ENCODE measurements at regions not wholly inside any gene's neighbourhood (a gene's known extent, or its start where the extent isn't known, plus 50 kb on each side); places are given as distances from the start of the nearest gene placed in this dataset.

DNA sequence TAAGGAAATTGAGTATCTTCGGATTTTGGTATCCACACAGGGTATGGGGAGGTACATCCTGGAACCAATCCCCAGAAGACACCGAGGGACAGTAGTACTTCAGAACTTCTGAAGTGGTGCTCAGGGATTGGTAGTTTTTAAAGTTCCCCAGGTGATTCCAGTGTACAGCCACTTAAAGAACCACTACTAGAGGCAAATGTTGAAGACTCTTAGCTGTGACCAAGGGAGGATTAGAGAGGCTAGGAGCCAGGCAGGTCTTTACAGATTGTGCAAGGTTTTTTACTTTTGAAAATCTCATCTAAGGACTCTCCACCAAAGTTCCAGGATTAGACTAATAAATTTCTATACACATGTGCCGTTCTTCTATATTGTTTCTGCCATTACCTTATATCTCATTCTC is 52.9 kb upstream of the GLS start:
- H3K27me3 ChIP-seq (replicated peaks in 1 of 2; ENCODE audit: control insufficient read depth in 2 of 2, insufficient read depth in 2 of 2, low read length in 1 of 2) = no peaks in the 10 kb centered on the region
- H3K36me3 ChIP-seq (ENCODE audit: control insufficient read depth in 2 of 2, insufficient read depth in 2 of 2, low read length in 1 of 2) = no peaks in the 10 kb centered on the region
- RAD21 ChIA-PET (ENCODE audit: unreplicated experiment) = no interaction called here
- H3K9ac ChIP-seq (ENCODE audit: control insufficient read depth, insufficient read depth, low read length) = no peak overlapping the region
- no peak overlapping the region for H3K4me3 ChIP-seq
- SMC1A ChIA-PET (ENCODE audit: uncharacterized antibody, unreplicated experiment) = interaction anchor here (1.6 kb wide), 1 partner anchor 22 kb away, joined by 3 read pairs; no protein-coding TSS in a partner anchor
- ATAC-seq (no peak), FAIRE-seq (no peak), DNase-seq (ENCODE audit: low read depth, low spot score) (no peak)
- no peak overlapping the region for H2AFZ ChIP-seq (ENCODE audit: control insufficient read depth, low read depth, low read length)
- H4K20me1 ChIP-seq (ENCODE audit: control insufficient read depth, insufficient read depth) = no peaks in the 10 kb centered on the region
- in situ Hi-C loops (cut with MboI) = no loop called here
- BruUV-seq (replicated peaks) = no TSS peak
- H3K4me1 ChIP-seq (ENCODE audit: control insufficient read depth, insufficient read depth, low read length) = no peaks in the 10 kb centered on the region
- no peaks in the 10 kb centered on the region for H3K79me2 ChIP-seq (ENCODE audit: control insufficient read depth, insufficient read depth, low read length)
- POLR2A ChIA-PET = no interaction called here
- WGBS (ENCODE audit: insufficient coverage, insufficient replicate concordance, low lambda C conversion rate, missing lambda C conversion rate) = 40% methylated on average over 3 of the region's 3 CpGs
- H3K4me2 ChIP-seq (ENCODE audit: control insufficient read depth, insufficient read depth) = no peak overlapping the region
- H3K27ac ChIP-seq (ENCODE audit: control insufficient read depth, insufficient read depth) = no peak overlapping the region
- CTCF ChIA-PET = interaction anchor here (2.0 kb wide), 2 partner anchors 9 to 13 kb away, joined by 4 to 6 read pairs; no protein-coding TSS in a partner anchor
- TF ChIP-seq ZNF207 (IDR thresholded peaks at IDR 0.05; ENCODE audit: borderline replicate concordance) (no peak), MXI1 (IDR thresholded peaks at IDR 0.05; ENCODE audit: low read depth, low read length) (no peak), MTA3 (IDR thresholded peaks at IDR 0.05; ENCODE audit: borderline replicate concordance, low read length) (no peak), MTA2 (IDR thresholded peaks at IDR 0.05; ENCODE audit: low read depth) (no peak)
- intact Hi-C loops (cut with micrococcal nuclease; ENCODE audit: unreplicated experiment) = no loop called here
- H3K9me3 ChIP-seq (replicated peaks; ENCODE audit: control insufficient read depth, insufficient read depth, low read length) = no peaks in the 10 kb centered on the region

DNA sequence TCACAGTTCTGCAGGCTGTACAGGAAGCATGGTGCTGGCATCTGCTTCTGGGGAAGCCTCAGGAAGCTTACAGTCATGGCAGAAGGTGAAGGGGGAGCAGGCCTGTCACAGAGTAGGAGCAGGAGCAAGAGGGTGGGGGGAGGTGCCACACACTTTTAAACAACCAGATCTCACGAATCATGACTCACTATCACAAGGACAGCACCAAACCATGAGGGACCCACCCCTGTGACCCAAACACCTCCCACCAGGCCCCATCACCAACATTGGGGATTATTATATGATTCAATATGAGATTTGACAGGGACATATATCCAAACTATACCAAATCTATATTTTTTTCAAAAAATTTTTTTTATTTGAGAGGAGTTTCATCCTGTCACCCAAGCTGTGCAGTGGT is 51.0 kb upstream of the GLS start:
- 100% methylated on average over 1 of the region's 1 CpG for WGBS (ENCODE audit: insufficient coverage, insufficient replicate concordance, low lambda C conversion rate, missing lambda C conversion rate)
- RAD21 ChIA-PET (ENCODE audit: unreplicated experiment) = interaction anchor here (1.1 kb wide), 1 partner anchor 21 kb away, joined by 3 read pairs; no protein-coding TSS in a partner anchor
- TF ChIP-seq, protein P1, sequence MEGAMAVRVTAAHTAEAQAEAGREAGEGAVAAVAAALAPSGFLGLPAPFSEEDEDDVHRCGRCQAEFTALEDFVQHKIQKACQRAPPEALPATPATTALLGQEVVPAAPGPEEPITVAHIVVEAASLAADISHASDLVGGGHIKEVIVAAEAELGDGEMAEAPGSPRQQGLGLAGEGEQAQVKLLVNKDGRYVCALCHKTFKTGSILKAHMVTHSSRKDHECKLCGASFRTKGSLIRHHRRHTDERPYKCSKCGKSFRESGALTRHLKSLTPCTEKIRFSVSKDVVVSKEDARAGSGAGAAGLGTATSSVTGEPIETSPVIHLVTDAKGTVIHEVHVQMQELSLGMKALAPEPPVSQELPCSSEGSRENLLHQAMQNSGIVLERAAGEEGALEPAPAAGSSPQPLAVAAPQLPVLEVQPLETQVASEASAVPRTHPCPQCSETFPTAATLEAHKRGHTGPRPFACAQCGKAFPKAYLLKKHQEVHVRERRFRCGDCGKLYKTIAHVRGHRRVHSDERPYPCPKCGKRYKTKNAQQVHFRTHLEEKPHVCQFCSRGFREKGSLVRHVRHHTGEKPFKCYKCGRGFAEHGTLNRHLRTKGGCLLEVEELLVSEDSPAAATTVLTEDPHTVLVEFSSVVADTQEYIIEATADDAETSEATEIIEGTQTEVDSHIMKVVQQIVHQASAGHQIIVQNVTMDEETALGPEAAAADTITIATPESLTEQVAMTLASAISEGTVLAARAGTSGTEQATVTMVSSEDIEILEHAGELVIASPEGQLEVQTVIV (IDR thresholded peaks at IDR 0.05; ENCODE audit: borderline replicate concordance, partially characterized antibody) = no peak
- TF ChIP-seq, protein P2, sequence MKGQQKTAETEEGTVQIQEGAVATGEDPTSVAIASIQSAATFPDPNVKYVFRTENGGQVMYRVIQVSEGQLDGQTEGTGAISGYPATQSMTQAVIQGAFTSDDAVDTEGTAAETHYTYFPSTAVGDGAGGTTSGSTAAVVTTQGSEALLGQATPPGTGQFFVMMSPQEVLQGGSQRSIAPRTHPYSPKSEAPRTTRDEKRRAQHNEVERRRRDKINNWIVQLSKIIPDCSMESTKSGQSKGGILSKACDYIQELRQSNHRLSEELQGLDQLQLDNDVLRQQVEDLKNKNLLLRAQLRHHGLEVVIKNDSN (IDR thresholded peaks at IDR 0.05; ENCODE audit: borderline replicate concordance, extremely low read length, insufficient read depth, low read depth, low read length) = no peak
- TF ChIP-seq CHD1 (IDR thresholded peaks at IDR 0.05; ENCODE audit: low read depth, low read length) (no peak), ASH2L (IDR thresholded peaks at IDR 0.05; ENCODE audit: borderline replicate concordance, low read depth) (no peak), POU2F2 (IDR thresholded peaks at IDR 0.05; ENCODE audit: borderline replicate concordance, low read depth, low read length) (no peak), CBX3 (IDR thresholded peaks at IDR 0.05; ENCODE audit: borderline replicate concordance, low read depth) (no peak), RBBP5 (conservative IDR thresholded peaks at IDR 0.05) (no peak), HDAC2 (IDR thresholded peaks at IDR 0.05) (no peak), ZNF384 (IDR thresholded peaks at IDR 0.05; ENCODE audit: borderline replicate concordance, low read depth, low read length) (no peak)
- TF ChIP-seq, protein P3, sequence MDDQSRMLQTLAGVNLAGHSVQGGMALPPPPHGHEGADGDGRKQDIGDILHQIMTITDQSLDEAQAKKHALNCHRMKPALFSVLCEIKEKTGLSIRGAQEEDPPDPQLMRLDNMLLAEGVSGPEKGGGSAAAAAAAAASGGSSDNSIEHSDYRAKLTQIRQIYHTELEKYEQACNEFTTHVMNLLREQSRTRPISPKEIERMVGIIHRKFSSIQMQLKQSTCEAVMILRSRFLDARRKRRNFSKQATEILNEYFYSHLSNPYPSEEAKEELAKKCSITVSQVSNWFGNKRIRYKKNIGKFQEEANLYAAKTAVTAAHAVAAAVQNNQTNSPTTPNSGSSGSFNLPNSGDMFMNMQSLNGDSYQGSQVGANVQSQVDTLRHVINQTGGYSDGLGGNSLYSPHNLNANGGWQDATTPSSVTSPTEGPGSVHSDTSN (IDR thresholded peaks at IDR 0.05; ENCODE audit: insufficient replicate concordance, low read depth, low read length) = no peak

More for the DNA sequence above, 51.0 kb upstream of the GLS start:
- in situ Hi-C loops (cut with MboI) = no loop called here
- no peaks in the 10 kb centered on the region for H3K27me3 ChIP-seq (replicated peaks in 1 of 2; ENCODE audit: control insufficient read depth in 2 of 2, insufficient read depth in 2 of 2, low read length in 1 of 2)
- H3K4me2 ChIP-seq (ENCODE audit: control insufficient read depth, insufficient read depth) = no peak overlapping the region
- no peaks in the 10 kb centered on the region for H3K36me3 ChIP-seq (ENCODE audit: control insufficient read depth in 2 of 2, insufficient read depth in 2 of 2, low read length in 1 of 2)
- POLR2A ChIA-PET = no interaction called here
- H3K4me1 ChIP-seq (ENCODE audit: control insufficient read depth, insufficient read depth, low read length) = no peaks in the 10 kb centered on the region
- intact Hi-C loops (cut with micrococcal nuclease; ENCODE audit: unreplicated experiment) = no loop called here
- FAIRE-seq = no peak
- no peak overlapping the region for H3K27ac ChIP-seq (ENCODE audit: control insufficient read depth, insufficient read depth)
- H3K4me3 ChIP-seq = no peak overlapping the region
- ATAC-seq = no peak
- CTCF ChIA-PET = interaction anchor here (0.6 kb wide), 1 partner anchor 74 kb away, joined by 3 read pairs; no protein-coding TSS in a partner anchor
- SMC1A ChIA-PET (ENCODE audit: uncharacterized antibody, unreplicated experiment) = no interaction called here
- H2AFZ ChIP-seq (ENCODE audit: control insufficient read depth, low read depth, low read length) = no peak overlapping the region
- no TSS peak for BruUV-seq (replicated peaks)
- no peak overlapping the region for H3K9ac ChIP-seq (ENCODE audit: control insufficient read depth, insufficient read depth, low read length)
- H4K20me1 ChIP-seq (ENCODE audit: control insufficient read depth, insufficient read depth) = no peaks in the 10 kb centered on the region
- DNase-seq (ENCODE audit: low read depth, low spot score) = no peak
- H3K9me3 ChIP-seq (replicated peaks; ENCODE audit: control insufficient read depth, insufficient read depth, low read length) = no peaks in the 10 kb centered on the region
- no peaks in the 10 kb centered on the region for H3K79me2 ChIP-seq (ENCODE audit: control insufficient read depth, insufficient read depth, low read length)
